AG04449 (cell line): ENCODE measurements at regions not wholly inside any gene's neighbourhood (a gene's known extent, or its start where the extent isn't known, plus 50 kb on each side); places are given as distances from the start of the nearest gene placed in this dataset.

Source experiments
- CTCF ChIA-PET: fragments of 350-600 bp; formaldehyde crosslinking; extraction: SDS; loops from one replicate; lab custom pipeline; 2021; ENCODE audit warnings: antibody characterized with exemption; lab: Yijun Ruan, JAX
- POLR2A ChIA-PET: fragments of 400-600, 350-600 bp; formaldehyde crosslinking; extraction: SDS; loops from one replicate; lab custom pipeline; 2020; ENCODE audit warnings: antibody characterized with exemption, inconsistent platforms; lab: Yijun Ruan, JAX
- DNase-seq: peaks from one replicate; pipeline ENCODE4 v3.0.0-alpha.2; 2010; ENCODE audit warnings: low read depth, low spot score
- H3K4me3 ChIP-seq: 2 replicates; pipeline ENCODE4 v1.5.1; 2011; ENCODE audit warnings: low read depth, mild to moderate bottlenecking, control low read depth, low read length
- CTCF ChIP-seq: IDR thresholded peaks from one replicate; pipeline ENCODE4 v1.5.1; 2011; ENCODE audit warnings: mild to moderate bottlenecking, moderate library complexity, low read length, control low read depth, inconsistent platforms; ENCODE audit not compliant: insufficient read depth; ENCODE audit errors: missing control alignments

GRCh38 chr20:11796026-11796425 lies 121.7 kb upstream of the BTBD3 start:
- POLR2A ChIA-PET = no interaction called here
- TF ChIP-seq CTCF = no peak
- CTCF ChIA-PET = no interaction called here
- no peak for DNase-seq
- no peak overlapping the region for H3K4me3 ChIP-seq

DNA sequence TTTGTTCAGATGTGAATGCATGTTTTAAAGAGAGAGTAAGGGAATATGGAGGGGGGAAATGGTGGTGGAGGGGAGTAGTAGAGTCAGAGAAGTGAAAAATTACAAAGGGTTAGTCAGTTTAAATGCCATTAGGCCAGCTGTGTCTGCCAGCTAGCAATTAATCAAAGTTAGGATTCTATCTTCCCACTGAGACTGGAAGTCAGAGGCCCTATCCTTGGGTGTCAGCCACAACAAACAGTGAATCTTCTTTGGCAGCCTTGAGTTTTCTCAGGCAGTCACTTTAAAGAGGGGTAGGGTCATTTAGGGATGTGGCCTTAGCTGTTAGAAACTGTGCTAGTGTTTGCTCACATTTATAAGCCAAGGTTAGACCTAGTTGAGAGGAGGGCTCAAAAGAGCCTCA lies 120.5 kb upstream of the BTBD3 start:
- TF ChIP-seq CTCF = no peak
- H3K4me3 ChIP-seq = no peak overlapping the region
- no peak for DNase-seq
- ChIA-PET POLR2A (no interaction called here), CTCF (interaction anchor here (1.5 kb wide), 1 partner anchor 12 kb away, joined by 3 read pairs; no protein-coding TSS in a partner anchor)

DNA sequence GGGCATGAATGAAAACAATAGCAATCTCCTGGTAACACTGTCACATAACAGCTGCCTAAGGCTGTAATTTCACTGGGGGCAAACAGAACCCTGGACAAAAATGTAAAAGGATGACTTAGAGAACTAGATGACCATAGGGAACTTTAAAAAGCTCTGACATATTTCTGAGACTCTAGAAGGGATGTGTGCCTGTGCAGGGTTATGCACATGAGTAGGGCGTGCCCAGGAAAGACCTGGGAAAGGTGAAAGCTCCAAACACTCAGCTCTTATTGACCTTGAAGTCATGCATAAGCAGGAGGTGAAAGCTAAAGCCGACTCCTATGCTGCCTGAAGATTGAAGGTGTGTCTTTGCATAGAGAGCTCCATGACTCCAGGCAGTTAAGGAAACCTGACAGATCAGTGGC lies 118.4 kb upstream of the BTBD3 start:
- no peak for TF ChIP-seq CTCF

GRCh38 chr20:11807054-11808048 lies 110.3 kb upstream of the BTBD3 start:
- no peak overlapping the region for H3K4me3 ChIP-seq
- TF ChIP-seq CTCF = no peak
- DNase-seq = peak; percentile 74
- ChIA-PET POLR2A (interaction anchor here (1.5 kb wide), 1 partner anchor 15 kb away, joined by 8 read pairs; no protein-coding TSS in a partner anchor), CTCF (no interaction called here)

More for the DNA sequence above, 118.4 kb upstream of the BTBD3 start:
- ChIA-PET POLR2A (no interaction called here), CTCF (interaction anchor here (0.9 to 1.3 kb wide), 2 partner anchors 13 to 213 kb away, joined by 3 read pairs; no protein-coding TSS in a partner anchor)
- H3K4me3 ChIP-seq = no peak overlapping the region
- DNase-seq = no peak

DNA sequence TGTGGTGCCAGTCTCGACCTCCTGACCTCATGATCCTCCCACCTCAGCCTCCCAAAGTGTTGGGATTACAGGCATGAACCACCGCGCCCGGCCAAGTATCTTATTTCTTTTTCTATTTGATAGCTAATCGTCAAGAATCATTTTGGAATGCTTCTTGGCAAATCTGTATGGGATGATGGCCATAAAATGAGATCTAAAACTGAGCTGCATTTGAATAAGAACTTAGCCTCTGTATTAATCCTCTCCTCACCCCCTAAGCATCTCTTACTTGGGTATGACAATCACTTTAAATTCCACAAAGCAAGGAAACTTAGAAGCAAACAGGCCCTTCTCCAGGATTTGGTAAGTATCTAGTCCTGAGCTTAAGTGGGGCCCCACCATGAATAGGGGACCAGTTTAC lies 108.9 kb upstream of the BTBD3 start:
- H3K4me3 ChIP-seq = no peak overlapping the region
- no peak for DNase-seq
- CTCF ChIA-PET = interaction anchor here (1.4 kb wide), 1 partner anchor 11 kb away, joined by 3 read pairs; no protein-coding TSS in a partner anchor
- TF ChIP-seq CTCF = no peak
- POLR2A ChIA-PET = no interaction called here
